ENCODE measurements at regions not wholly inside any gene's neighbourhood (a gene's known extent, or its start where the extent isn't known, plus 50 kb on each side); places are given as distances from the start of the nearest gene placed in this dataset.

DNA sequence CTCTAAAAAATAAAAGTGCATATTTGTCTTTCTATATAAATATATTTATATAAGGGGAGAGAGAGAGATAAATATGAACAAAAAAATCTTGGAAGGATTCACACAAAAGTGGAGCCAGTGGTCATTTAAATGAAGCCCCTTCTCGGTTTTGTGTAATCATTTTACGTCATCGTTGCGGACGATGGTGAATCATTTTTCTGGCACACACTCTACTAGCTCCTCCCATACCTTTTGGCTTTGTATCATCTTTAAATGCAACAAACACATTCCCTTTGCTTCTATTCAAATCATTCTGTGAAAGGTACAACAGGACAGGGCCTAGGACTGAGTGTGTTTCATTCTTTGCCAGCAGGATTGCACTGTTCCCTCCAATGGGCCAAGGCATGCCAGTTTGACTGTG is 186.8 kb downstream of the TGFB2 start:
- no peaks in the 10 kb centered on the region for H3K27me3 ChIP-seq
- TF ChIP-seq, protein P1, sequence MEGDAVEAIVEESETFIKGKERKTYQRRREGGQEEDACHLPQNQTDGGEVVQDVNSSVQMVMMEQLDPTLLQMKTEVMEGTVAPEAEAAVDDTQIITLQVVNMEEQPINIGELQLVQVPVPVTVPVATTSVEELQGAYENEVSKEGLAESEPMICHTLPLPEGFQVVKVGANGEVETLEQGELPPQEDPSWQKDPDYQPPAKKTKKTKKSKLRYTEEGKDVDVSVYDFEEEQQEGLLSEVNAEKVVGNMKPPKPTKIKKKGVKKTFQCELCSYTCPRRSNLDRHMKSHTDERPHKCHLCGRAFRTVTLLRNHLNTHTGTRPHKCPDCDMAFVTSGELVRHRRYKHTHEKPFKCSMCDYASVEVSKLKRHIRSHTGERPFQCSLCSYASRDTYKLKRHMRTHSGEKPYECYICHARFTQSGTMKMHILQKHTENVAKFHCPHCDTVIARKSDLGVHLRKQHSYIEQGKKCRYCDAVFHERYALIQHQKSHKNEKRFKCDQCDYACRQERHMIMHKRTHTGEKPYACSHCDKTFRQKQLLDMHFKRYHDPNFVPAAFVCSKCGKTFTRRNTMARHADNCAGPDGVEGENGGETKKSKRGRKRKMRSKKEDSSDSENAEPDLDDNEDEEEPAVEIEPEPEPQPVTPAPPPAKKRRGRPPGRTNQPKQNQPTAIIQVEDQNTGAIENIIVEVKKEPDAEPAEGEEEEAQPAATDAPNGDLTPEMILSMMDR (IDR thresholded peaks at IDR 0.05) = no peak
- no peak for FAIRE-seq
- no peaks in the 10 kb centered on the region for H3K4me1 ChIP-seq
- intact Hi-C loops (cut with DNase I) = no loop called here
- H3K27ac ChIP-seq = no peak overlapping the region
- ATAC-seq = no peak
- no peaks in the 10 kb centered on the region for H3K36me3 ChIP-seq
- WGBS, 2 donors = 81 to 95% methylated on average over 5 of the region's 5 CpGs
- DNase-seq = no peak
- H3K9me3 ChIP-seq = no peaks in the 10 kb centered on the region
- no peak overlapping the region for H3K4me3 ChIP-seq

DNA sequence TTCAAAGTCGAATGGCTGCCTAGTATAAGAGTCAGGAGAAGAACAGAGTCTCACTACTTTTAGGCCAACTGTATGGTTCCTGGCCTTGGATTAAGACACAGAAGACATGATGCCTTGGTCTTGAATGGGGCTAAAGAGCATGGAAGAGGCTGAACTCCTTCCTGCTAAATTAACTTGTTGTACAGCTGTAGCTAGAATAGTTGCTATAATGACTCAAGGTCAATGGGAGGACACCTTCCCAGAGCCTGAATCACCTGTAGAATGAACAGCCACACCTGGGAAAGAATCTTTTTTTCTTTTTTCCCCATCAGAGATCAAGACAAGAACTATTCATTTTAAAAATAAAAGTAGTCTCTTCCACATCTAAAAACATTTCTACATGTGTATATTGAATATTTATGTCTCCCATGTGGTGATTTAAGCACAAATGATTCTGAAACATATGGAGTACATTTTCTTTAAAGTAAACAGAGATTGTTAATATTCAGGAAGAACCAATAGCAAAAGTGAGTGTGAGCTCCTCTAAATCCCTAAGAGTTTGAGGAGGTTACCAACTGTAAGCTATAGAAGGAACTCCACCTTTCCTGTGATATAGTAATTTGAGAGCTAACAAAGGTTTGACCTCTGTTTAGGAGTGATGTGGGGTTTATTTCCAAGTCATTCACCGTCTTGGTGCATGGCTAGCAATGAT is 191.3 kb downstream of the TGFB2 start:
- TF ChIP-seq, protein P1 (IDR thresholded peaks at IDR 0.05) = no peak
- FAIRE-seq (no peak), DNase-seq (no peak), ATAC-seq (no peak)
- Histone ChIP-seq H3K36me3 (no peaks in the 10 kb centered on the region), H3K4me1 (no peaks in the 10 kb centered on the region), H3K27ac (no peak overlapping the region), H3K4me3 (no peak overlapping the region), H3K27me3 (no peaks in the 10 kb centered on the region), H3K9me3 (no peaks in the 10 kb centered on the region)
- intact Hi-C loops (cut with DNase I) = no loop called here
- 57 to 79% methylated on average over 2 of the region's 2 CpGs for WGBS, 2 donors

DNA sequence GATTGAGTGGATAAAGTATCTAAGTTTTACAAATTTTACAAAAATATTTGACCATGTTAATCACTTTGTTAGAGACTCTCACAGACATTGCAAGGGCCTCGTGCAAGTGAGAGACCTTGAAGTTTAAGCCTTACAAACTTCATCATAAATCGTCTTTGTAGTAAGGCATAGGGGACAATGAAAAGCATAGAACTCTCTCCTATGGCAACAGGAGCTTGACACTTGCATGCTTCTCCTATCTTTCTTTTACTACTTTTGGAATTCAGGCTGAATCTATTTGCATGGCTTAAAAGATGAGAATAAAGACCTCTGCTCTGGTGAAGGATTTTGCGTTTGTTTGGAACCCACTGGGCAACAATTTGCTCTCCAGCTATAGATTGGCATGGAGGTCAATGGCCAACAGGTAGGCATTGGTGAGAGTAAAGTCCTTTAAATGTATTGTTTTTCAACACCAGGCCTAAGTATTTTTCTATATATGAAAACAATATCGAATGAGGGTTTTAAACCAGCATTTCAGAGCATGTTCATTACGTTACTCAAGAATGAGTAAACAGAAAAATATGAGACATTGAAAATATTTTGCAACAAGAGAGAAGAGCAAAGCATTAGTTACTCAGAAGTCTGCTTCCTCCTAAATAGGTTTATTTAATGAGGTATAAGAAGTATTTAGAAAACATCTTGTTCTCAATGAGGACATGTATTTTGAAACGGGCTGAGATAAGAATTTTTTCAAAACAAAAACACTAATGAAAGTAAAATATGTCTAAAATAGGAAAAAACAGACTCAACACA is 192.2 kb downstream of the TGFB2 start:
- FAIRE-seq (no peak), DNase-seq (no peak), ATAC-seq (no peak)
- TF ChIP-seq, protein P1 (IDR thresholded peaks at IDR 0.05) = no peak
- no peaks in the 10 kb centered on the region for H3K36me3 ChIP-seq
- intact Hi-C loops (cut with DNase I) = no loop called here
- 77 to 84% methylated on average over 6 of the region's 6 CpGs for WGBS, 2 donors
- H3K27ac ChIP-seq = no peak overlapping the region
- H3K9me3 ChIP-seq = no peaks in the 10 kb centered on the region
- H3K4me3 ChIP-seq = no peak overlapping the region
- H3K4me1 ChIP-seq = no peaks in the 10 kb centered on the region
- H3K27me3 ChIP-seq = no peaks in the 10 kb centered on the region

DNA sequence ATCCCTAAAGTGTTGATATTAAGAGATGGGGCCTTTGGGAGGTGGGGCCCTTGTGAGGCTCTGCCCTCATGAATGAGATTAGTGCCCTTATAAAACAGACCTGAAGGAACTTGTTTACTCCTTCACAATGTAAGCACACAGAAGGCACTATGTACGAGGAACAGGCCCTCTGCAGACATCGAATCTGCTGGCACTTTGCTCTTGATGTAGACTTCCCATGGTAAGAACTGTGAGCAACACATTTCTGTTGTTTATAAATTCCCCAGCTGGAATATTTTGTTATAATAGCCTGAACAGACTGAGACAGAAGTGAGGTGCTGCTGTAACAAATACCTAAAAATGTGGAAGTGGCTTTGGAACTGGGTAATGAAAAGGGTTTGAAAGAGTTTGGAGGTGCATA is 193.2 kb downstream of the TGFB2 start:
- DNase-seq (no peak), FAIRE-seq (no peak)
- H3K9me3 ChIP-seq = no peaks in the 10 kb centered on the region

More for the DNA sequence above, 193.2 kb downstream of the TGFB2 start:
- ATAC-seq = no peak
- Histone ChIP-seq H3K36me3 (no peaks in the 10 kb centered on the region), H3K27me3 (no peaks in the 10 kb centered on the region), H3K4me3 (no peak overlapping the region), H3K27ac (no peak overlapping the region), H3K4me1 (no peaks in the 10 kb centered on the region)
- TF ChIP-seq, protein P1 (IDR thresholded peaks at IDR 0.05) = no peak
- WGBS, 2 donors = 69 to 72% methylated on average over 2 of the region's 2 CpGs
- intact Hi-C loops (cut with DNase I) = no loop called here

Measured in pancreas (tissue), 10 donors.